ENCODE measurements at regions not wholly inside any gene's neighbourhood (a gene's known extent, or its start where the extent isn't known, plus 50 kb on each side); places are given as distances from the start of the nearest gene placed in this dataset.

- ChIA-PET POLR2A (no interaction called here), CTCF (no interaction called here)
- H3K36me3 Mint-ChIP-seq: no peaks in the 10 kb centered on the region
- H3K4me1 Mint-ChIP-seq: peaks cover 5% of the 10 kb centered on the region; the same call in 1 of the 2 replicates
- DNase-seq (ENCODE audit: low spot score) (no peak), ATAC-seq (no peak)
- no peak overlapping the region for H3K27ac Mint-ChIP-seq
- H3K9me3 Mint-ChIP-seq: peaks cover 19% of the 10 kb centered on the region
- no peaks in the 10 kb centered on the region for H3K27me3 Mint-ChIP-seq (ENCODE audit: low read depth)
- no peak overlapping the region for H3K4me3 Mint-ChIP-seq
- TF ChIP-seq ESRRA (CRISPR knock-in tag; IDR thresholded peaks at IDR 0.05; ENCODE audit: borderline replicate concordance): no peak
- TF ChIP-seq ZBTB21 (CRISPR knock-in tag; IDR thresholded peaks at IDR 0.05; ENCODE audit: borderline replicate concordance): no peak
Observed at GRCh38 chr1:168864266-168864665, 135.3 kb upstream of the DPT start.

- TF ChIP-seq ERG (CRISPR knock-in tag; IDR thresholded peaks at IDR 0.05) (no peak), SMAD4 (CRISPR knock-in tag; IDR thresholded peaks at IDR 0.05) (no peak), SP1 (CRISPR knock-in tag; conservative IDR thresholded peaks at IDR 0.05) (no peak)
- CTCF ChIA-PET: no interaction called here
- no peak overlapping the region for H3K27ac Mint-ChIP-seq
- H3K9me3 Mint-ChIP-seq: peaks cover 15% of the 10 kb centered on the region
- H3K4me3 Mint-ChIP-seq: no peak overlapping the region
- no peak for DNase-seq (ENCODE audit: low spot score)
- H3K36me3 Mint-ChIP-seq: no peaks in the 10 kb centered on the region
- H3K4me1 Mint-ChIP-seq: peaks cover 5% of the 10 kb centered on the region; the same call in 1 of the 2 replicates
- POLR2A ChIA-PET: no interaction called here
- no peaks in the 10 kb centered on the region for H3K27me3 Mint-ChIP-seq (ENCODE audit: low read depth)
- ATAC-seq: no peak
Observed at GRCh38 chr1:168865850-168866620, 137.0 kb upstream of the DPT start.

GRCh38 chr1:168867941-168868634, 139.1 kb upstream of the DPT start:
- Mint-ChIP-seq H3K36me3 (no peaks in the 10 kb centered on the region), H3K27ac (no peak overlapping the region), H3K4me1 (peaks cover 8% of the 10 kb centered on the region; the same call in 1 of the 2 replicates), H3K4me3 (no peak overlapping the region), H3K9me3 (peaks cover 26% of the 10 kb centered on the region), H3K27me3 (ENCODE audit: low read depth) (no peaks in the 10 kb centered on the region)
- ChIA-PET POLR2A (no interaction called here), CTCF (no interaction called here)
- ATAC-seq: no peak
- no peak for DNase-seq (ENCODE audit: low spot score)
- no peak for TF ChIP-seq ATF2 (CRISPR knock-in tag; IDR thresholded peaks at IDR 0.05; ENCODE audit: borderline replicate concordance, low read depth)
- no peak for TF ChIP-seq AFF4 (CRISPR knock-in tag; IDR thresholded peaks at IDR 0.05; ENCODE audit: borderline replicate concordance)
- no peak for TF ChIP-seq HMGXB4 (CRISPR knock-in tag; IDR thresholded peaks at IDR 0.05)
- no peak for TF ChIP-seq ZNF138 (CRISPR knock-in tag; conservative IDR thresholded peaks at IDR 0.05)
- TF ChIP-seq AR (CRISPR knock-in tag; IDR thresholded peaks at IDR 0.05): no peak
- no peak for TF ChIP-seq ZNF532 (CRISPR knock-in tag; IDR thresholded peaks at IDR 0.05; ENCODE audit: borderline replicate concordance)
- TF ChIP-seq CREM (CRISPR knock-in tag; IDR thresholded peaks at IDR 0.05): no peak
- TF ChIP-seq NR2C2 (CRISPR knock-in tag; IDR thresholded peaks at IDR 0.05): no peak
- TF ChIP-seq ZNF423 (CRISPR knock-in tag; IDR thresholded peaks at IDR 0.05): no peak
